ENCODE measurements at regions not wholly inside any gene's neighbourhood (a gene's known extent, or its start where the extent isn't known, plus 50 kb on each side); places are given as distances from the start of the nearest gene placed in this dataset.

- no peaks in the 10 kb centered on the region for H3K9me3 ChIP-seq
- no peak for DNase-seq
- 54 to 62% (median 61%) methylated on average over 3 of the region's 3 CpGs for WGBS, 3 donors
- peaks cover 8% of the 10 kb centered on the region for H3K4me1 ChIP-seq (ENCODE audit: insufficient read depth)
- intact Hi-C loops (cut with DNase I) = no loop called here
- H3K36me3 ChIP-seq = no peaks in the 10 kb centered on the region
- H3K4me3 ChIP-seq = no peak overlapping the region
- no peak overlapping the region for H3K27ac ChIP-seq
- TF ChIP-seq EP300 (IDR thresholded peaks at IDR 0.05) (no peak), POLR2A (IDR thresholded peaks at IDR 0.05) (no peak)
- TF ChIP-seq, protein P1, sequence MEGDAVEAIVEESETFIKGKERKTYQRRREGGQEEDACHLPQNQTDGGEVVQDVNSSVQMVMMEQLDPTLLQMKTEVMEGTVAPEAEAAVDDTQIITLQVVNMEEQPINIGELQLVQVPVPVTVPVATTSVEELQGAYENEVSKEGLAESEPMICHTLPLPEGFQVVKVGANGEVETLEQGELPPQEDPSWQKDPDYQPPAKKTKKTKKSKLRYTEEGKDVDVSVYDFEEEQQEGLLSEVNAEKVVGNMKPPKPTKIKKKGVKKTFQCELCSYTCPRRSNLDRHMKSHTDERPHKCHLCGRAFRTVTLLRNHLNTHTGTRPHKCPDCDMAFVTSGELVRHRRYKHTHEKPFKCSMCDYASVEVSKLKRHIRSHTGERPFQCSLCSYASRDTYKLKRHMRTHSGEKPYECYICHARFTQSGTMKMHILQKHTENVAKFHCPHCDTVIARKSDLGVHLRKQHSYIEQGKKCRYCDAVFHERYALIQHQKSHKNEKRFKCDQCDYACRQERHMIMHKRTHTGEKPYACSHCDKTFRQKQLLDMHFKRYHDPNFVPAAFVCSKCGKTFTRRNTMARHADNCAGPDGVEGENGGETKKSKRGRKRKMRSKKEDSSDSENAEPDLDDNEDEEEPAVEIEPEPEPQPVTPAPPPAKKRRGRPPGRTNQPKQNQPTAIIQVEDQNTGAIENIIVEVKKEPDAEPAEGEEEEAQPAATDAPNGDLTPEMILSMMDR (IDR thresholded peaks at IDR 0.05) = no peak
- H3K27me3 ChIP-seq = no peaks in the 10 kb centered on the region
Measured at GRCh38 chr7:28346676-28347363, 65.5 kb upstream of the CREB5 start.

- intact Hi-C loops (cut with DNase I) = no loop called here
- DNase-seq = no peak
- Histone ChIP-seq H3K9me3 (no peaks in the 10 kb centered on the region), H3K36me3 (no peaks in the 10 kb centered on the region), H3K27ac (no peak overlapping the region), H3K27me3 (no peaks in the 10 kb centered on the region), H3K4me3 (no peak overlapping the region), H3K4me1 (ENCODE audit: insufficient read depth) (peaks cover 8% of the 10 kb centered on the region)
- 8 to 24% (median 11%) methylated on average over 12 of the region's 12 CpGs for WGBS, 3 donors
- TF ChIP-seq POLR2A (IDR thresholded peaks at IDR 0.05) = no peak
- TF ChIP-seq, protein P1 (IDR thresholded peaks at IDR 0.05) = no peak
- no peak for TF ChIP-seq EP300 (IDR thresholded peaks at IDR 0.05)
Measured at GRCh38 chr7:28347475-28348318, 64.6 kb upstream of the CREB5 start.

DNA sequence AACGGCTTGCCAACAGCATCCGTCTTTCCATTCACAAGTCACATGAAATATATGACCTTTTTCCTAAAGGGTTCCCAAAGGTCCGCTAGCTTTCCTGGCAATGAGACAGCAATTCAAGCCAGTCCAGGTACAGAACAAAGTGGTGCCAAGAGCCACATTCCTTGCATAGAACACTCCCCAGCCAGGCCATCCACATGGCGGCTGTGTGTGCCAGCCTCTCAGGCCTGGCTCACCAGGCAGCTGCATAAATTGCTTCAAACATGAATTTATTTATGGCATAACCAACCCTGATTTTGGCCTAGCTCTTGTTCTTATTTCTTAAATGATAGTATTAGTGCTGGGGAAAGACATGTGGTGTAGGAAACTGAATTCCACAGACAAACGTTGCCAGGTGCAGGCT is 63.7 kb upstream of the CREB5 start:
- H3K36me3 ChIP-seq = no peaks in the 10 kb centered on the region
- H3K4me1 ChIP-seq (ENCODE audit: insufficient read depth) = peaks cover 8% of the 10 kb centered on the region
- intact Hi-C loops (cut with DNase I) = no loop called here
- whole genome bisulfite sequencing, 3 donors = 79 to 87% (median 82%) methylated on average over 5 of the region's 5 CpGs
- no peak overlapping the region for H3K4me3 ChIP-seq
- TF ChIP-seq, protein P1 (IDR thresholded peaks at IDR 0.05) = no peak
- TF ChIP-seq POLR2A (IDR thresholded peaks at IDR 0.05) (no peak), EP300 (IDR thresholded peaks at IDR 0.05) (no peak)
- H3K27ac ChIP-seq = no peak overlapping the region
- no peaks in the 10 kb centered on the region for H3K9me3 ChIP-seq
- no peak for DNase-seq
- no peaks in the 10 kb centered on the region for H3K27me3 ChIP-seq

DNA sequence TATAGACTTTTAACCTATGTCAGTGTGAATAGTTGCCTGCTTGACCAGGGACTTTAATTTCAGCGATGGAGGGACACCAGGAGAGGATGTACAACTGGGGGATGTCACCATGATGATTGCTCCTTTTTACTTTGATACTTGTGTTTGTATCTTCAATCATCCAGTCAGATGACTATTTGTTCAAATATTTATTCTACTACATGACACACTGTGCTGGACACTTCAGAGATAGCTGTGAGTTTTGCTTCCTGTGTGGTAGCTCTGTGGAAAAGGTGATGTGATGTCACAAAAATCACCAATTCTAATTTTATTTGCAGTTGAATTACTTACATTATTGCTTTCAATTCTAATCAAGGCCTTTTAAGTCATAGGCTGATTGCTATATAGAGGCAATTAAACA is 62.7 kb upstream of the CREB5 start:
- peaks cover 8% of the 10 kb centered on the region for H3K4me1 ChIP-seq (ENCODE audit: insufficient read depth)
- DNase-seq = no peak
- H3K9me3 ChIP-seq = no peaks in the 10 kb centered on the region
- no peak overlapping the region for H3K27ac ChIP-seq
- H3K27me3 ChIP-seq = no peaks in the 10 kb centered on the region
- 42 to 100% (median 96%) methylated on average over 1 of the region's 1 CpG for WGBS, 3 donors
- TF ChIP-seq, protein P1 (IDR thresholded peaks at IDR 0.05) = no peak
- TF ChIP-seq EP300 (IDR thresholded peaks at IDR 0.05) = no peak
- TF ChIP-seq POLR2A (IDR thresholded peaks at IDR 0.05) = no peak
- no peaks in the 10 kb centered on the region for H3K36me3 ChIP-seq
- intact Hi-C loops (cut with DNase I) = no loop called here
- H3K4me3 ChIP-seq = no peak overlapping the region
